H1 (cell line): ENCODE measurements at regions not wholly inside any gene's neighbourhood (a gene's known extent, or its start where the extent isn't known, plus 50 kb on each side); places are given as distances from the start of the nearest gene placed in this dataset.

Experiments
- CBX8 ChIP-seq: fragments of 300-800, 300-1000 bp; sonication (generic); IDR thresholded peaks from 2 replicates; pipeline ENCODE4 v1.7.1; 2016; ENCODE audit warnings: low read depth, low read length, borderline replicate concordance
- JUND ChIP-seq: IDR thresholded peaks from 2 replicates; pipeline ENCODE4 v1.6.1; 2011; ENCODE audit warnings: mild to moderate bottlenecking, improper control_type of control experiment, low read length
- RXRA ChIP-seq: IDR thresholded peaks from 2 replicates; pipeline ENCODE4 v1.6.1; 2011; ENCODE audit warnings: low read depth, mild to moderate bottlenecking, low read length, moderate library complexity; ENCODE audit not compliant: insufficient read depth
- SIN3A ChIP-seq, 2 experiments: IDR thresholded peaks in 1 of 2; conservative IDR thresholded peaks in 1 of 2; 2 replicates each; pipeline ENCODE4 v1.6.1; 2011 to 2012; ENCODE audit warnings: low read length in 2 of 2, improper control_type of control experiment in 1 of 2, low read depth in 1 of 2, mild to moderate bottlenecking in 1 of 2

GRCh38 chr9:73038613-73039012, 85.8 kb upstream of the ALDH1A1 start (continued):
- no peak for TF ChIP-seq RXRA
- TF ChIP-seq SIN3A (conservative IDR thresholded peaks at IDR 0.05 in 1 of 2, IDR thresholded peaks at IDR 0.05 in 1 of 2; ENCODE audit: low read depth in 1 of 2, low read length in 2 of 2), result no peak
- TF ChIP-seq JUND, result no peak
- no peak for TF ChIP-seq CBX8
